Right ventricle myocardium superior (tissue), 1 donor: ENCODE measurements at regions not wholly inside any gene's neighbourhood (a gene's known extent, or its start where the extent isn't known, plus 50 kb on each side); places are given as distances from the start of the nearest gene placed in this dataset.

Experiments used
- ATAC-seq: fragments of 200-7000 bp; cut with Tn5 transposase; one replicate; pipeline ENCODE4 v1.9.1; 2020; ENCODE audit warnings: mild to moderate bottlenecking; ENCODE audit not compliant: poor library complexity
- DNase-seq: peaks from one replicate; pipeline ENCODE4 v3.0.0-alpha.2; 2020
- intact Hi-C: fragments of 100-400 bp; cut with DNase I; formaldehyde crosslinking; loops from one replicate; pipeline ENCODE4 v1.11.2; 2022
- donor health status: DM: no; HTN: yes; CAD: no; lungs with severe emphysema.

GRCh38 chr10:43756341-43756740, 107.7 kb upstream of the ZNF32 start:
- intact Hi-C loops: no loop called here
- DNase-seq (no peak), ATAC-seq (no peak)

GRCh38 chr10:43754569-43755260, 106.0 kb upstream of the ZNF32 start:
- DNase-seq (no peak), ATAC-seq (no peak)
- intact Hi-C loops: no loop called here

DNA sequence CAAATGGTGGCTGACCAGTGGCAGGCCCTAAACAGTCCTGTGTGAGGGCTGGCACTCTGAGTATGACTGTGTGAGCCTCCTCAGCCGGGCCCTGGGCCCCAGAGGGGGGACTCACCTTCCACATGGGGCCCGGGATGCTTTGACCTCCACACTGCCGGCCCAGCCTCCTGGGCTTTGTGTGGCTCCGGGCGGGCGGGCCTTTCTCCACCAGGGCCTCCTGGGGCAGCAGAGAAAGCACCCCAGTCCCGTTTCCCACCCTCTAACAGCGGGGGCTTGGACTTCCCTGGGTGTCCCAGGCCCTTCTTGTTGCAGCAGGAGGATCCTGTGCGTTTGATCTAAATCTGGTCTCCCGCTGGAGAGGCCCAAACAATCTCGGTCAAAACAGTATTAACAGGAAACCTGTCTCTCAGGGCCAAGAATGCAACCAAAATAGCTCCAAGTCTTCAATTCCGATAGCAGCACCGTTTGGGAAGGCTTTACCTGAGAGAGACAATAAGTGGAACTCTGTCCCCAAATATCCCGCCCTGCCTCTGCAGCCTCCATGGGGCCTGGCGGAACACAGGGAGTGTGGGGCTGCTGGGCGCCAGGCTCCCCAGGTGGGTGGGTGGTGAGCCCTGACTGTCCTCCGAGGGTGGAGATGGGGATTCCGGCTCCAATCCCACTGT, 104.8 kb upstream of the ZNF32 start:
- intact Hi-C loops: no loop called here

DNA sequence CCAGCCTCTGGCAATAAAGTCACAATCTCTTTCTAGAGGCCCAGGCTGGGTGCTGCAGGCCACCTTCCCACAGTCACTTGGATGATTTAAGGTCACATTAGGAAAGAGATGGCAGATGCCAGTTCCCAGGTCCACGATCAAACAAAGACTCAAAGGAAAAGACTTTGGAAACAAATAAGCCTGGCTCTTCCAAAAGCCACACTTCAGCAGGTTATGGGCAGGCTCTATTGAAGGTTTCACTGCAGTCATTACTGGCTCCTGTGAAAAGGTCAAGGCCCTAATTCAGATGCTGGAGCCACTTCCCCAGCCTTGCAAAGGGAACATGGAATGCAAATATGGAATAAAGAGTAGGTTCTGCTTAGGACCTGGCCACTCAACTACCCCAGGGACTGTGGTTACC, 104.0 kb upstream of the ZNF32 start:
- DNase-seq: no peak
- no peak for ATAC-seq
- intact Hi-C loops: no loop called here

More for the DNA sequence above, 104.8 kb upstream of the ZNF32 start:
- ATAC-seq: no peak
- no peak for DNase-seq

DNA sequence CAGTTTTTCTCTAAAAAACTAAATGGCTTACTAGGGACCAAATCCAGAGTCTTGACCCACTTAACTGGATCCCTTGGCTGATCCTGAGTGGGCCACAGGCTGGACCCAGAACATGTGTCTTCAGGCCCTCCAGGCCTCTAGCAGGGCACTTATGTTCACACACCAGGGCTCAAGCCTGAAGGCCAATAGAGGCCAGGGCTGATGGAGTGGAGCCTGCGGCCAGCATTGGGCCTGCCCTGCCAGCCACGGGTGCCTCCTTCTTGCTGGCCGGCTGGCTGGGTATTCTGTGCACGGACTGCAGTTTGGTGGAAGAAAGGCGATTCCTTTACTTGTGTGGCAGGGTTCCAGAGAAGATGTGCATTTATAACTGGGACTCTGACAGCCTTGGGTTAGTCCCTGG, 103.0 kb upstream of the ZNF32 start:
- ATAC-seq: no peak
- DNase-seq: no peak
- intact Hi-C loops: no loop called here

DNA sequence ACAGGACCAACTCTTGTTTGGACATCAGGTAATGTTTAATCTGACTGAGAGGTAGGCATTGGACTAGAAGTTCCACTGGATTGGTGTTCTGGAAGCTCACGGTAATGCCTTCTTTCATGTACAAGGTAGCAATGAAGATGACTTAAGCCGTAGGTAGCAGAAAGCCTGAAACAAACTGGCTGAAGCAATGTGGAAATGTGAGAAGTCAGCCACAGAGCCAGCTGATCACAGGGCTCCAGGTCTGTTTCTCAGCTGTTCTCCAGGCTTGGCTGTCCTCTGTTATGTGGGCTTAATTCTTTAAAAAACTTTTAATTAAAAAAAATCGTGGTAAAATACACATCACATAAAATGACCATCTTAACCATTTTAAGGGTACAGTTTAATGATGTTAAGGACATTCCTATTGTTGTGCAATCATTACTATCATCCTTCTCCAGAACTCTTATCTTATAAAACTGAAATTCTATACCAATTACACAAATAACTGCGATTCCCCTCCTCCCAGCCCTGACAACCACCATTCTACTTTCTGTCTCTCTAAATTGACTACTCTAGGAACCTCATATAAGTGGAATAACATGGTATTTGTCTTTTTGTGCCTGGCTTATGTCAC, 101.4 kb upstream of the ZNF32 start:
- DNase-seq: no peak
- intact Hi-C loops: no loop called here
- ATAC-seq: no peak

GRCh38 chr10:43749145-43749576, 100.5 kb upstream of the ZNF32 start:
- ATAC-seq (no peak), DNase-seq (no peak)
- intact Hi-C loops: no loop called here

DNA sequence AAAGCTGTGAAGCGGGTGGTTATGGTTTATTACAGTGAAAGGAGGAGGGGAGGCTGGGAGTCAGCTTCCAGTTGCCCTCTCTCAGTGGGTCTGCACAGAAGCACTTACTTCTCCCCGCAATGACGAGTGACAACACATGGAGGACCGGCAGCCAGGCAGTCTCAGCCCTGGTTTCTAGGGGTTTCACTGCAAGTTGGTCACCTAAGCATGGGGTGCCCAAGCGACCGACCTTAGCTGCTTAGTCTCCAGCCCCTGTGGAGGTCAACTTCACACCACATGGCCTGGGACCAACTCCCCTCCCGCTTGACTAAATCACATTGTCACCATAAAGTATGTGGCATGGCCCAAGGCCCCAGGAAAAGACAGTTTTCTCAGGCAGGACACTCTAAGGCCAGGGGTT, 99.9 kb upstream of the ZNF32 start:
- DNase-seq (no peak), ATAC-seq (no peak)
- intact Hi-C loops: no loop called here

DNA sequence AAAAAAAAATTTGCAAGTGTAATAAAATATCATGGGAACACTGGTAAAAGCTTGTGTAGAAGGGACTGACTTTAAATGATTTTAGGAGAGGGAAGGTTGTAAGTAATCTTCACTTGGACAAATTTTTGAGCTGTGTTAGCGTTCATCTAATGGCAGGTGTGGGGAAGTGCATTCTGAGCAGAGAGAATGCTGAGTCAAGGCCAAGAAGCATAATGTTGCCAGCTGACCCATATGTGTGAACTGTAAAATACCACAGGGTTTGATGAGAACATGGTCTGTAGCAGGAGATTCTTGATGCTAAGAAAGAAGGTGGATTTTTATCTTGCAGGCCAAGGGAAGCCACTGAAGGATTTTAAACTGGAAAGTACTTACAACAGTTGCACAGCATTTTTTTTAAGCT, 98.2 kb upstream of the ZNF32 start:
- no peak for DNase-seq
- ATAC-seq: no peak
- intact Hi-C loops: no loop called here

- no peak for ATAC-seq
- intact Hi-C loops: no loop called here
These were observed 90.5 kb upstream of the ZNF32 start for GRCh38 chr10:43739161-43739560.

GRCh38 chr10:43737003-43737402, 88.3 kb upstream of the ZNF32 start:
- DNase-seq (no peak), ATAC-seq (no peak)
- intact Hi-C loops: no loop called here

More at GRCh38 chr10:43739161-43739560, 90.5 kb upstream of the ZNF32 start:
- no peak for DNase-seq

GRCh38 chr10:43735907-43736306, 87.2 kb upstream of the ZNF32 start:
- DNase-seq (no peak), ATAC-seq (no peak)
- intact Hi-C loops: no loop called here

DNA sequence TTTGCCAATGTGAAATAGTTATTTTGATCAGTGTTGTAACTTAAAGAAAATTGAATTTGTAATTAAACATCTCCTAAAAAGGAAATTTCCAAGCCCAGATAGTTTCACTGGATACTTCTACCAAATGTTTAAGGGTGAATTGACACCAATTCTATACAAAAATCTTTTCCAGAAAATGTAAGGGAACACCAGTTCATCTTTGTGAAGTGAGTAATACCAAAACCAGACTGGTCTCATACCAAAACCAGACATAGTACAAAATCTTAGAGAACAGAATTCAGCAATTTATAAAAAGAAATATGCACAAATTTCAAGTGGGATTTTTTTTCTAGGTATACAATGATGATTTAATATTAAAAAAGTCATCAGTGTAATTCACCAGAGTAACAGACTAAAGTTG, 86.0 kb upstream of the ZNF32 start:
- ATAC-seq: no peak
- intact Hi-C loops: no loop called here
- DNase-seq: no peak

DNA sequence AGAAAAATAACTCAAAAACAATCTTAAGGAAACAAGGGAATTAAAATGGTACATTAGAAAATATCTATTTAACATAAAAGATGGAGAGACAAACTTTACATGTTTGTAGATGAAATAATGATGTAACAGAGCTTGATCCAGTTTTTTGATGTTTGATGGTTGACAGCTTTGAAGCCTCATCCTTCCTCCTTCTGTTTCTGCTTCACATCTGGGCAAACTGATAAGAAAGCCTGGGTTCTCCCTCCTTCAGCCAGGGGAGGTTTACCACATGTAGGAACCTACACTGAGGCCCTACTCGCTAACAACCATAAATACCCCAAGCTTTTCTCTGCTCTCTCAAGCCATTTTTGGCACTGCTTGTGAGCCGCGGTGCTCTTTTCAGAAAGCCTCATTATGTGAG, 82.8 kb upstream of the ZNF32 start:
- intact Hi-C loops: no loop called here
- no peak for ATAC-seq
- DNase-seq: no peak

- intact Hi-C loops: no loop called here
- DNase-seq: no peak
- ATAC-seq: no peak
These were observed 79.7 kb upstream of the ZNF32 start for GRCh38 chr10:43728425-43728824.

GRCh38 chr10:43727935-43728334, 79.3 kb upstream of the ZNF32 start:
- intact Hi-C loops: no loop called here
- DNase-seq (no peak), ATAC-seq (no peak)

- ATAC-seq (no peak), DNase-seq (no peak)
- intact Hi-C loops: no loop called here
These were observed 66.7 kb upstream of the ZNF32 start for GRCh38 chr10:43715334-43715733.

DNA sequence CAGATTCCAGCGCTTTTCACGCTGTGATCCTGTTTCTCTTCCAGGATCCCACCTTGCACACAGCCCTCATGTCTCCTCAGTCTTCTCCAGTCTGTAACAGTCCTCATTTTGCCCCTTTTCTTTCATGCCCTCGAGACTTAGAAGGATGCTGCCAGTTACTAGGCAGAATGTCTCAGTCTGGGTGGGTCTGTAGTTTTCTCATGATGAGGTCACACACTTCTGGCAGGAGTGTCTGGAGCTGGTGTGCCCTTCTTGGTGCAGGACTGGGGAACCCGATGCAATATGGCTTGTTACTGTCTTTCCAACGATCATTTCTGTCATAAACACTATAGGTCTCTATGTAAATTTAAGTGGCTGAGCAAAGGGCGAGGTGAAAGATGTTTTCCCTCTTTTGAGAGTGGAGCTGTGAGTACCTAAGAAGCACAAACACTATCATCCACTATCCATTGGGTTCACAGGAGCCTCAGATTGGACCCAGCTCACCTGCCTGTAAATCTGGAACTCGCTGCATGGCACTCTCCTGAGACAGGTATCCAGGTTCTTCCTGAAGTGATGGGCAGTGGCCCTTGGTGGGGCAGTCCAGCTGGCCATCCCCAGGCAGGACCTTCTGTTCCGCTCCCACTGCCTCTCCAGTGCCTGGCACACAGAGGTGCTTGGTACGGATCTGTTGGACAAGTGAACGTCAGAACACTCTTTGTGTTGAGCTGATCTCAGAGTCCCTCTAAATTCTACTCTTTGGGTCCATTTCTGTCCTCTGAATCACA, 64.3 kb upstream of the ZNF32 start:
- intact Hi-C loops: no loop called here
- ATAC-seq: no peak
- no peak for DNase-seq

DNA sequence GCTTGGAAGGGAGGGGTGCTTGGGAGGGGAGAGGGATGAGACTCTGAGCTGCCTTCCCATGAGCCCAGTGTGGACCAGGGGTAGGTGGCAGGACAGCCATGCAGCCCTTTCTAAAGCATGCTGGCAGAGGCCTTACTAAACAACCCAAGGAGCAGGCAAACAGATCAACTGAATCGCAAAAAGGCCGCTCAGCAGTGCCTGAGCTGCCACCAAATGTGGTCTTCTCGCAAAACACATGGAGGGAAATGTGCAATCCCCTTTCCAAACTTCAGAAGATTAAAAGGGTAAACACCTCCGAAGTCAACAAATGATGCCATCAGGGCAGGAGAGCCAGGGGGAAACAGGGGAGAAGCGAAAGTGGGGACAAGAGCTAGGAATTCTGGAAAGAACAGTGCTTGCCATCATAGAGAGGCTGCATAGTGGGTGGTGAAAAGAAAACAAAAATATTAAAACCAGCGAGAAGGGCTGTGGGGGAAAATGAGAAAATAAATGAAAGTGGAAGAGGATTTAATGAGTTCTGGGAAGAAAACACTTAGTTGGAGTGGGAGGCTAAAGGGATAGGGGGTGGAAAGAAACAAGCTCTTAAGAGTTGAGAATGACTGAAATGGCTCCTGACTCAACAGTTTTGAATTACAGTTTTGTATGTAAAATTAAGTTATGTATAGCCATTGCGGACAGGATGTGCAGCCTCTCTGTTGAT, 62.2 kb upstream of the ZNF32 start:
- no peak for DNase-seq
- intact Hi-C loops: no loop called here
- no peak for ATAC-seq
